LNCAP (cell line): ENCODE measurements at regions not wholly inside any gene's neighbourhood (a gene's known extent, or its start where the extent isn't known, plus 50 kb on each side); places are given as distances from the start of the nearest gene placed in this dataset.

Source experiments
- CTCF ChIP-seq: fragments of 450-650 bp; IDR thresholded peaks from 2 replicates; pipeline ENCODE4 v1.5.1; 2017; ENCODE audit warnings: mild to moderate bottlenecking

- no peak for TF ChIP-seq CTCF
These were observed 408.7 kb downstream of the TLE4 start for GRCh38 chr9:79980432-79980831.

- TF ChIP-seq CTCF = no peak
These were observed 405.9 kb downstream of the TLE4 start for GRCh38 chr9:79977510-79978197.

- TF ChIP-seq CTCF = no peak
These were observed 405.3 kb downstream of the TLE4 start for GRCh38 chr9:79977074-79977435.

- TF ChIP-seq CTCF = no peak
These were observed 404.7 kb downstream of the TLE4 start for GRCh38 chr9:79976257-79977073.

- no peak for TF ChIP-seq CTCF
These were observed 404.0 kb downstream of the TLE4 start for GRCh38 chr9:79975621-79976256.

GRCh38 chr9:79974806-79975422 lies 403.1 kb downstream of the TLE4 start:
- TF ChIP-seq CTCF = no peak

GRCh38 chr9:79973627-79974026 lies 401.9 kb downstream of the TLE4 start:
- TF ChIP-seq CTCF = no peak
